Right cardiac atrium (tissue), 5 donors: ENCODE measurements at regions not wholly inside any gene's neighbourhood (a gene's known extent, or its start where the extent isn't known, plus 50 kb on each side); places are given as distances from the start of the nearest gene placed in this dataset.

Experiments
- ATAC-seq, 2 donors: fragments of 200-7000 bp; cut with Tn5 transposase; one replicate each; pipeline versions ENCODE4 v1.8.0 to v1.9.1; 2020; ENCODE audit warnings: moderate library complexity in 2 of 2, mild to moderate bottlenecking in 1 of 2
- DNase-seq, 3 donors: peaks; one replicate each; pipeline ENCODE4 v3.0.0-alpha.2; 2020
- H3K27ac ChIP-seq: one replicate; pipeline ENCODE4 v1.5.1; 2013; ENCODE audit warnings: mild to moderate bottlenecking, low read length, control low read depth, moderate library complexity
- H3K27me3 ChIP-seq: one replicate; pipeline ENCODE4 v1.6.1; 2013; ENCODE audit not compliant: control insufficient read depth, insufficient read depth
- H3K4me1 ChIP-seq: one replicate; pipeline ENCODE4 v1.6.1; 2013; ENCODE audit warnings: low read length; ENCODE audit not compliant: control insufficient read depth, insufficient read depth
- H3K4me3 ChIP-seq: one replicate; pipeline ENCODE4 v1.5.1; 2013; ENCODE audit warnings: low read length, control low read depth
- H3K9me3 ChIP-seq: one replicate; pipeline ENCODE4 v1.6.1; 2013; ENCODE audit warnings: low read length; ENCODE audit not compliant: control insufficient read depth
- WGBS: extraction: QIAGEN DNeasy Blood & Tissue Kit; methylation state at CpG from one replicate; pipeline ENCODE4 v1.1.7; 2013; 5-methylcytosine and 5-hydroxymethylcytosine counted together
- intact Hi-C, 4 donors: fragments of 100-400 bp; cut with DNase I; formaldehyde crosslinking; loops; one replicate each; pipeline versions ENCODE4 v1.11.0 to v1.14.0; 2022 to 2023
- donor health status: healthy with polysubstance abuse.
- donor health status: DM: no; HTN: yes; CAD: no.
- donor health status: DM: no; HTN: no; CAD: no.
- donor health status: DM: no; HTN: yes; CAD: no; lungs with severe emphysema.
- donor health status: DM: yes; HTN: yes; CAD: no.

- Histone ChIP-seq H3K9me3 (no peaks in the 10 kb centered on the region), H3K27ac (no peak overlapping the region), H3K4me3 (no peak overlapping the region), H3K27me3 (no peaks in the 10 kb centered on the region), H3K4me1 (no peaks in the 10 kb centered on the region)
- intact Hi-C loops = no loop called here
- ATAC-seq (no peak), DNase-seq (no peak)
- 56% methylated on average over 2 of the region's 2 CpGs for WGBS
These were observed 188.9 kb upstream of the FOXG1 start for GRCh38 chr14:28577711-28578131.

- intact Hi-C loops = no loop called here
- H3K27me3 ChIP-seq = no peaks in the 10 kb centered on the region
- 86% methylated on average over 2 of the region's 2 CpGs for WGBS
- H3K9me3 ChIP-seq = no peaks in the 10 kb centered on the region
- no peaks in the 10 kb centered on the region for H3K4me1 ChIP-seq
- no peak overlapping the region for H3K27ac ChIP-seq
- ATAC-seq = no peak
- no peak for DNase-seq
- H3K4me3 ChIP-seq = no peak overlapping the region
These were observed 181.6 kb upstream of the FOXG1 start for GRCh38 chr14:28584951-28585350.

- no peaks in the 10 kb centered on the region for H3K4me1 ChIP-seq
- 45% methylated on average over 1 of the region's 1 CpG for WGBS
- no peak overlapping the region for H3K27ac ChIP-seq
- DNase-seq (no peak), ATAC-seq (no peak)
- H3K9me3 ChIP-seq = no peaks in the 10 kb centered on the region
- intact Hi-C loops = no loop called here
- H3K27me3 ChIP-seq = no peaks in the 10 kb centered on the region
- H3K4me3 ChIP-seq = no peak overlapping the region
These were observed 176.8 kb upstream of the FOXG1 start for GRCh38 chr14:28589792-28590191.

- H3K27ac ChIP-seq = no peak overlapping the region
- no peak overlapping the region for H3K4me3 ChIP-seq
- no peaks in the 10 kb centered on the region for H3K9me3 ChIP-seq
- no peaks in the 10 kb centered on the region for H3K27me3 ChIP-seq
- ATAC-seq (no peak), DNase-seq (no peak)
- intact Hi-C loops = no loop called here
- no peaks in the 10 kb centered on the region for H3K4me1 ChIP-seq
These were observed 170.2 kb upstream of the FOXG1 start for GRCh38 chr14:28596391-28596790.

- Histone ChIP-seq H3K27me3 (no peaks in the 10 kb centered on the region), H3K27ac (no peak overlapping the region), H3K9me3 (no peaks in the 10 kb centered on the region), H3K4me1 (no peaks in the 10 kb centered on the region), H3K4me3 (no peak overlapping the region)
- 62% methylated on average over 2 of the region's 2 CpGs for WGBS
- DNase-seq = no peak
- ATAC-seq = no peak
- intact Hi-C loops = no loop called here
These were observed 167.4 kb upstream of the FOXG1 start for GRCh38 chr14:28599191-28599590.

GRCh38 chr14:28599605-28600004 lies 167.0 kb upstream of the FOXG1 start:
- no peak for DNase-seq
- Histone ChIP-seq H3K27ac (no peak overlapping the region), H3K9me3 (no peaks in the 10 kb centered on the region), H3K4me1 (no peaks in the 10 kb centered on the region), H3K27me3 (no peaks in the 10 kb centered on the region), H3K4me3 (no peak overlapping the region)
- no peak for ATAC-seq
- intact Hi-C loops = no loop called here
- WGBS = 44% methylated on average over 1 of the region's 1 CpG

- Histone ChIP-seq H3K4me1 (no peaks in the 10 kb centered on the region), H3K4me3 (no peak overlapping the region), H3K27me3 (no peaks in the 10 kb centered on the region), H3K9me3 (no peaks in the 10 kb centered on the region), H3K27ac (no peak overlapping the region)
- intact Hi-C loops = no loop called here
- DNase-seq (no peak), ATAC-seq (no peak)
- 49% methylated on average over 6 of the region's 6 CpGs for WGBS
These were observed 163.0 kb upstream of the FOXG1 start for GRCh38 chr14:28603606-28604005.

- no peak overlapping the region for H3K27ac ChIP-seq
- no peaks in the 10 kb centered on the region for H3K27me3 ChIP-seq
- no peaks in the 10 kb centered on the region for H3K4me1 ChIP-seq
- H3K4me3 ChIP-seq = no peak overlapping the region
- no peaks in the 10 kb centered on the region for H3K9me3 ChIP-seq
- ATAC-seq = no peak
- DNase-seq = no peak
- WGBS = 70% methylated on average over 5 of the region's 5 CpGs
- intact Hi-C loops = no loop called here
These were observed 158.9 kb upstream of the FOXG1 start for GRCh38 chr14:28607661-28608060.

- 59% methylated on average over 8 of the region's 8 CpGs for WGBS
- intact Hi-C loops = no loop called here
- Histone ChIP-seq H3K9me3 (no peaks in the 10 kb centered on the region), H3K27me3 (no peaks in the 10 kb centered on the region), H3K4me1 (no peaks in the 10 kb centered on the region), H3K27ac (no peak overlapping the region), H3K4me3 (no peak overlapping the region)
- no peak for ATAC-seq
- DNase-seq = no peak
These were observed 158.1 kb upstream of the FOXG1 start for GRCh38 chr14:28608443-28608842.

GRCh38 chr14:28608851-28609828 lies 157.4 kb upstream of the FOXG1 start:
- ATAC-seq (no peak), DNase-seq (peak; percentile 12 to 48 (median 32))
- H3K27me3 ChIP-seq = no peaks in the 10 kb centered on the region
- H3K27ac ChIP-seq = no peak overlapping the region
- no peaks in the 10 kb centered on the region for H3K4me1 ChIP-seq
- WGBS = 25% methylated on average over 10 of the region's 10 CpGs
- intact Hi-C loops = no loop called here
- H3K4me3 ChIP-seq = no peak overlapping the region
- no peaks in the 10 kb centered on the region for H3K9me3 ChIP-seq

GRCh38 chr14:28612414-28612813 lies 154.2 kb upstream of the FOXG1 start:
- no peak for DNase-seq
- no peaks in the 10 kb centered on the region for H3K27me3 ChIP-seq
- intact Hi-C loops = no loop called here
- no peak overlapping the region for H3K27ac ChIP-seq
- WGBS = 47% methylated on average over 1 of the region's 1 CpG
- ATAC-seq = no peak
- no peaks in the 10 kb centered on the region for H3K9me3 ChIP-seq
- no peaks in the 10 kb centered on the region for H3K4me1 ChIP-seq
- H3K4me3 ChIP-seq = no peak overlapping the region
